CD4-positive, alpha-beta T cell treated with Interleukin-17A for 4 hours (primary cell): ENCODE measurements at regions not wholly inside any gene's neighbourhood (a gene's known extent, or its start where the extent isn't known, plus 50 kb on each side); places are given as distances from the start of the nearest gene placed in this dataset.

Experiments
- DNase-seq: peaks from one replicate; pipeline ENCODE4 v3.0.0-alpha.2; 2020; ENCODE audit warnings: mixed read lengths

GRCh38 chr1:232555494-232556210, 74.3 kb downstream of the SIPA1L2 start:
- DNase-seq, result no peak

- DNase-seq, result no peak
Observed at GRCh38 chr1:232554409-232554808, 75.5 kb downstream of the SIPA1L2 start.

- no peak for DNase-seq
Observed at GRCh38 chr1:232553809-232554208, 76.1 kb downstream of the SIPA1L2 start.

- no peak for DNase-seq
Observed at GRCh38 chr1:232553050-232553754, 76.7 kb downstream of the SIPA1L2 start.

GRCh38 chr1:232551386-232551785, 78.5 kb downstream of the SIPA1L2 start:
- DNase-seq, result no peak

GRCh38 chr1:232550007-232550406, 79.9 kb downstream of the SIPA1L2 start:
- DNase-seq, result no peak

GRCh38 chr1:232548691-232549090, 81.2 kb downstream of the SIPA1L2 start:
- DNase-seq, result no peak

- DNase-seq, result no peak
Observed at GRCh38 chr1:232547938-232548484, 81.9 kb downstream of the SIPA1L2 start.

- DNase-seq, result no peak
Observed at GRCh38 chr1:232542633-232543593, 87.0 kb downstream of the SIPA1L2 start.

- no peak for DNase-seq
Observed at GRCh38 chr1:232538943-232539302, 91.0 kb downstream of the SIPA1L2 start.

GRCh38 chr1:232538224-232538942, 91.5 kb downstream of the SIPA1L2 start:
- DNase-seq, result no peak

GRCh38 chr1:232534552-232535517, 95.1 kb downstream of the SIPA1L2 start:
- DNase-seq, result no peak

GRCh38 chr1:232533328-232533727, 96.6 kb downstream of the SIPA1L2 start:
- DNase-seq, result no peak

- no peak for DNase-seq
Observed at GRCh38 chr1:232532901-232533300, 97.0 kb downstream of the SIPA1L2 start.

GRCh38 chr1:232531291-232531690, 98.6 kb downstream of the SIPA1L2 start:
- no peak for DNase-seq

- no peak for DNase-seq
Observed at GRCh38 chr1:232529747-232530146, 100.2 kb downstream of the SIPA1L2 start.

GRCh38 chr1:232528472-232529089, 101.4 kb downstream of the SIPA1L2 start:
- DNase-seq, result no peak

GRCh38 chr1:232524056-232524455, 105.9 kb downstream of the SIPA1L2 start:
- DNase-seq, result no peak

GRCh38 chr1:232522189-232522588, 107.7 kb downstream of the SIPA1L2 start:
- DNase-seq, result no peak

- no peak for DNase-seq
Observed at GRCh38 chr1:232521660-232522059, 108.3 kb downstream of the SIPA1L2 start.

GRCh38 chr1:232519186-232519585, 110.7 kb downstream of the SIPA1L2 start:
- DNase-seq, result no peak
